ENCODE measurements at regions not wholly inside any gene's neighbourhood (a gene's known extent, or its start where the extent isn't known, plus 50 kb on each side); places are given as distances from the start of the nearest gene placed in this dataset.
"Not testable (repeated sequence)": the region's sequence is repeated elsewhere in the genome, so short reads cannot be mapped to it uniquely, and the experiment has no call there.

- no peak for DNase-seq (ENCODE audit: extremely low spot score)
- CTCF ChIA-PET = no interaction called here
- POLR2A ChIA-PET = no interaction called here
- TF ChIP-seq FOXM1 (IDR thresholded peaks at IDR 0.05; ENCODE audit: borderline replicate concordance) (no peak), PKNOX1 (IDR thresholded peaks at IDR 0.05) (no peak), TARDBP (IDR thresholded peaks at IDR 0.05) (no peak), FOXK2 (IDR thresholded peaks at IDR 0.05) (no peak), ELF4 (IDR thresholded peaks at IDR 0.05) (no peak)
Measured at GRCh38 chr13:79900356-79900755, 419.4 kb downstream of the NDFIP2 start.

GRCh38 chr13:79898996-79899395, 418.0 kb downstream of the NDFIP2 start:
- ChIA-PET POLR2A (no interaction called here), CTCF (no interaction called here)
- no peak for DNase-seq (ENCODE audit: extremely low spot score)
- TF ChIP-seq LEF1 (IDR thresholded peaks at IDR 0.05; ENCODE audit: borderline replicate concordance) (no peak), TARDBP (IDR thresholded peaks at IDR 0.05) (no peak), HDGF (IDR thresholded peaks at IDR 0.05; ENCODE audit: borderline replicate concordance) (no peak), FOXM1 (IDR thresholded peaks at IDR 0.05; ENCODE audit: borderline replicate concordance) (no peak), NFRKB (IDR thresholded peaks at IDR 0.05) (no peak), ARNT (IDR thresholded peaks at IDR 0.05) (no peak), ELF4 (IDR thresholded peaks at IDR 0.05) (no peak), PKNOX1 (IDR thresholded peaks at IDR 0.05) (no peak), CTBP1 (IDR thresholded peaks at IDR 0.05; ENCODE audit: borderline replicate concordance) (no peak), FOXK2 (IDR thresholded peaks at IDR 0.05) (no peak), SP1 (IDR thresholded peaks at IDR 0.05) (no peak), SUZ12 (IDR thresholded peaks at IDR 0.05) (no peak), FOXA1 (IDR thresholded peaks at IDR 0.05) (no peak), L3MBTL2 (conservative IDR thresholded peaks at IDR 0.05) (no peak), BHLHE40 (IDR thresholded peaks at IDR 0.05; ENCODE audit: borderline replicate concordance) (no peak), ZNF384 (IDR thresholded peaks at IDR 0.05) (no peak)

GRCh38 chr13:79898202-79898826, 417.4 kb downstream of the NDFIP2 start:
- ChIA-PET POLR2A (interaction anchor here (0.6 kb wide), 1 partner anchor 865 kb away, joined by 3 read pairs; no protein-coding TSS in a partner anchor), CTCF (no interaction called here)
- no peak for DNase-seq (ENCODE audit: extremely low spot score)
- TF ChIP-seq PKNOX1 (IDR thresholded peaks at IDR 0.05) = no peak
- no peak for TF ChIP-seq SP1 (IDR thresholded peaks at IDR 0.05)

GRCh38 chr13:79896851-79897250, 415.9 kb downstream of the NDFIP2 start:
- POLR2A ChIA-PET = no interaction called here
- no peak for DNase-seq (ENCODE audit: extremely low spot score)
- CTCF ChIA-PET = no interaction called here
- TF ChIP-seq SP1 (IDR thresholded peaks at IDR 0.05) (no peak), HDGF (IDR thresholded peaks at IDR 0.05; ENCODE audit: borderline replicate concordance) (no peak), TARDBP (IDR thresholded peaks at IDR 0.05) (no peak), NFRKB (IDR thresholded peaks at IDR 0.05) (no peak), ARNT (IDR thresholded peaks at IDR 0.05) (no peak), PKNOX1 (IDR thresholded peaks at IDR 0.05) (no peak), ZNF384 (IDR thresholded peaks at IDR 0.05) (no peak), L3MBTL2 (conservative IDR thresholded peaks at IDR 0.05) (no peak), FOXA1 (IDR thresholded peaks at IDR 0.05) (no peak), SUZ12 (IDR thresholded peaks at IDR 0.05) (no peak), FOXK2 (IDR thresholded peaks at IDR 0.05) (no peak), LEF1 (IDR thresholded peaks at IDR 0.05; ENCODE audit: borderline replicate concordance) (no peak), FOXM1 (IDR thresholded peaks at IDR 0.05; ENCODE audit: borderline replicate concordance) (no peak), CTBP1 (IDR thresholded peaks at IDR 0.05; ENCODE audit: borderline replicate concordance) (no peak), BHLHE40 (IDR thresholded peaks at IDR 0.05; ENCODE audit: borderline replicate concordance) (no peak)

GRCh38 chr13:79895416-79895815, 414.5 kb downstream of the NDFIP2 start:
- TF ChIP-seq FOXM1 (IDR thresholded peaks at IDR 0.05; ENCODE audit: borderline replicate concordance) (no peak), CTBP1 (IDR thresholded peaks at IDR 0.05; ENCODE audit: borderline replicate concordance) (no peak), SP1 (IDR thresholded peaks at IDR 0.05) (no peak), NFRKB (IDR thresholded peaks at IDR 0.05) (no peak)
- ChIA-PET POLR2A (no interaction called here), CTCF (interaction anchor here (1.3 kb wide), 1 partner anchor 447 kb away, joined by 3 read pairs; no protein-coding TSS in a partner anchor)
- no peak for DNase-seq (ENCODE audit: extremely low spot score)

GRCh38 chr13:79887278-79887677, 406.3 kb downstream of the NDFIP2 start:
- DNase-seq (ENCODE audit: extremely low spot score); POLR2A ChIA-PET; CTCF ChIA-PET: not testable (repeated sequence)

GRCh38 chr13:79886601-79887000, 405.6 kb downstream of the NDFIP2 start:
- DNase-seq (ENCODE audit: extremely low spot score) = no peak

More at GRCh38 chr13:79886601-79887000, 405.6 kb downstream of the NDFIP2 start:
- ChIA-PET POLR2A (no interaction called here), CTCF (no interaction called here)
- no peak for TF ChIP-seq ELF4 (IDR thresholded peaks at IDR 0.05)
